ENCODE measurements at regions not wholly inside any gene's neighbourhood (a gene's known extent, or its start where the extent isn't known, plus 50 kb on each side); places are given as distances from the start of the nearest gene placed in this dataset.
"Not testable (repeated sequence)": the region's sequence is repeated elsewhere in the genome, so short reads cannot be mapped to it uniquely, and the experiment has no call there.

DNA sequence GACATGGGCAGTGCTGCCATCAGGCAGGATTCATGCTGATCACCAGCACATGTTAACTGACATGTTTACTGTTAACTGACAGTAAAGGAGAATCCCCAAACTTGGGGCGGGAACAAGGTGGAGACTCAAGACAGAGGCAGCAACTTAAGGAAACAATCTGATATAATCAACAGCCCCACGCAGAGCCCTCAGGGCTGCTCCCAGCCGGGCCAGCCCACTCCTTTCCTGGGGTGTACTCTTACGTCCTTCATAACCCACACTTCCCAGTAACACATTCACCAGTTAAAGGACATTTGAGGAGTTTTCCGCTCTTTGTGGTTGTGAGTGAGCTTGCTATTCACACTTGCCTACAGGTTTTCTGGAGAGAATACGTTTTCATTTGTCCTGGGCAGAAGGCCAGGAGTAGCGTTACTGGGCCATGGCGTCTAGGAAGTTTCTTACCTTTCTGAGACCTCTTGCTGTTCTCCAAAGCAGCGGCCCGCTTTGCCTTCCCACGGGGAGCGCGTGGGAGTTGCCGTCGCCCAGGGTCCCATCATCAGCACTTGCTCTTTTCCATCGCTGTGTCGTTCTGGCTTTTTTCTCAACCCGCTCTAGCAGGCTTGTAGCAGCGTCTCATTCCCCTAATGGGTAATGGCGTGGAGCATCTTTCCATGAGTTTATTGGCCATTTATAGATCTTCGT lies 56.4 kb downstream of the FOXF2 start:
- H3K36me3 ChIP-seq: no peaks in the 10 kb centered on the region
- TF ChIP-seq CTCF (IDR thresholded peaks at IDR 0.05; ENCODE audit: low read depth, low read length): no peak
- no peak for DNase-seq (ENCODE audit: low read depth in 1 of 2, low spot score in 1 of 2)

DNA sequence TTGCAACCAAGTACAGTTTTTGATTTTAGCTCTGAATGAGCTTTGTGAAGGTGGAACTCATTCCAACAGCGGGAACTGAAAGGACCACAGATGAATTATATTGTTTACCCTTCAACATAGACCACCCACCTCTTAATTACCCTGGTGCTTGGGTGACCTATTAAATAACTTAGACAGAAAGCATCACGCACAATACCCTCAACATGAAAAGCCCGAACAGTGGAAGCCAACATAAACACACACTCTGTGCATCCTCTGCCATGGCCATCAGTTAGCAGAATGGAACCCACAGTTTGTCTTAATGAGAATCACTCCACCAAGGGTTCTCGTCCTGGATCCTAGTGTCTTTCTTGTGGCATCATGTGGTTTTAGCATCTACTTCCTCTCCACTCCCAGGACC lies 60.5 kb downstream of the FOXF2 start:
- no peak for TF ChIP-seq CTCF (IDR thresholded peaks at IDR 0.05; ENCODE audit: low read depth, low read length)
- Histone ChIP-seq H3K4me3 (no peak overlapping the region), H3K4me1 (ENCODE audit: low read depth) (no peaks in the 10 kb centered on the region), H3K27me3 (no peaks in the 10 kb centered on the region), H3K27ac (no peak overlapping the region), H3K36me3 (no peaks in the 10 kb centered on the region), H3K9me3 (ENCODE audit: low read depth) (no peaks in the 10 kb centered on the region)
- no peak for DNase-seq (ENCODE audit: low read depth in 1 of 2, low spot score in 1 of 2)

More for the DNA sequence above, 56.4 kb downstream of the FOXF2 start:
- Histone ChIP-seq H3K9me3 (ENCODE audit: low read depth) (peaks cover 4% of the 10 kb centered on the region), H3K27ac (no peak overlapping the region), H3K4me3 (no peak overlapping the region), H3K27me3 (no peaks in the 10 kb centered on the region), H3K4me1 (ENCODE audit: low read depth) (no peaks in the 10 kb centered on the region)

DNA sequence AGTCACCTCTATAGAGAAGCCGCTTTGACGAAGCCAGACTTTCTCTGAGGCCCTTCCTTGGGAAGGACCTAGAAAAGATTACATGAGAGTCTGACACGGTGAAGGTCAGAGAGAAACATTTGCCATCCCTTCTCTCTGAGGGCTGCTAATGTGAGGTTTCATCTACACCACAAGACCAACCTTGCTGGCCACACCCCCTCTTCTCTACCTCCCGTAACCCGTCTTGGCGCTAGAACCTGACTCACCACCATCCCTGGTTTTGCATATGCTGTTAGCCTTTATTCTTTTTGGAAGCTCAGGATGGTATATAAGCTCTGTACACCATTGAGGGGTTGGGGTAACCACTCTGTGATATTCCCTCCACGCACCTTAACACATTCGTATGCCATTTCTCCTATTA lies 63.6 kb downstream of the FOXF2 start:
- H3K4me3 ChIP-seq: no peak overlapping the region
- H3K9me3 ChIP-seq (ENCODE audit: low read depth): no peaks in the 10 kb centered on the region
- TF ChIP-seq CTCF (IDR thresholded peaks at IDR 0.05; ENCODE audit: low read depth, low read length): no peak
- no peaks in the 10 kb centered on the region for H3K4me1 ChIP-seq (ENCODE audit: low read depth)
- H3K36me3 ChIP-seq: no peaks in the 10 kb centered on the region
- DNase-seq (ENCODE audit: low read depth in 1 of 2, low spot score in 1 of 2): no peak
- H3K27me3 ChIP-seq: no peaks in the 10 kb centered on the region
- H3K27ac ChIP-seq: no peak overlapping the region

- H3K27ac ChIP-seq; DNase-seq (ENCODE audit: low read depth in 1 of 2, low spot score in 1 of 2); H3K27me3 ChIP-seq; H3K4me1 ChIP-seq (ENCODE audit: low read depth); H3K4me3 ChIP-seq; H3K9me3 ChIP-seq (ENCODE audit: low read depth); H3K36me3 ChIP-seq: not testable (repeated sequence)
Measured at GRCh38 chr6:1456816-1457215, 67.4 kb downstream of the FOXF2 start.

DNA sequence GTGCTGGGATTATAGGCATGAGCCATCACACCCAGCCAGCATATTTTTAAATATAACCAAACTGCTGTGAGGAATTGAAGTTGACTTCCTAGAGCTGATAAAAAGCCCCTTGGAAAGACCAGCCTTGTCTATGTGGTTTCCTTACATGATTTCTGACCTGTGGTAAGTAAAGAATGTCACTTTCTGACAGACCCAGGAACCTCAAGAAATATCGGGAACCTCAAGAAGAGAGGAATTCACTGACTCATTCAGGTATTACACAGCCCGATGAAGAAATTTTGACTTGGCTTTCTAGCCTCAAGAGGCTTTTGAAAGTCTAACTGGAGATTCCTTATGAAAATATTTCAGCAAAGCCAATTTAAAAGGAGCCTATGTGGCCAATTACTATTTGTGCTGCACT lies 71.8 kb downstream of the FOXF2 start:
- H3K4me3 ChIP-seq: no peak overlapping the region
- no peaks in the 10 kb centered on the region for H3K9me3 ChIP-seq (ENCODE audit: low read depth)
- H3K27ac ChIP-seq: no peak overlapping the region
- H3K27me3 ChIP-seq: no peaks in the 10 kb centered on the region
- no peak for TF ChIP-seq CTCF (IDR thresholded peaks at IDR 0.05; ENCODE audit: low read depth, low read length)
- H3K4me1 ChIP-seq (ENCODE audit: low read depth): no peaks in the 10 kb centered on the region
- no peaks in the 10 kb centered on the region for H3K36me3 ChIP-seq
- DNase-seq (ENCODE audit: low read depth in 1 of 2, low spot score in 1 of 2): peak in 1 of 2 donors; percentile 86

DNA sequence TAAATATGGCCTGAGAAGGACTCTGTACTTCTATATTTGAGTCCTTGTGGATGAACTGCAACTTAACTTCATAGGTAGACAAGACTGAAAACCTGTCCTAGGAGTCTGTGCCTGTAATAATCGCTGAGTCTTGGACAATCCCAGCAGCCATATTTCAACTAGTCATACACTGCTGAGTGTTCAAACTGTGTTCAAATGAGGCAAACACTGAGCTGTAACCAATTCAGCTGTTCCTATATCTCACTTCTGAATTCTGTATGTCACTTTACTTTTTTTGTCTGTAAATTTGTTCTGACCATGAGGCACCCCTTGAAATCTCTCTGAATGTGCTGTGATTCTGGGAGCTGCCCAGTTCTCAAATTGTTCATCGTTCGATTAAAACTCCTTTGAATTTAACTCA lies 72.4 kb downstream of the FOXF2 start:
- H3K27ac ChIP-seq: no peak overlapping the region
- H3K4me3 ChIP-seq: no peak overlapping the region
- no peak for DNase-seq (ENCODE audit: low read depth in 1 of 2, low spot score in 1 of 2)
- no peaks in the 10 kb centered on the region for H3K36me3 ChIP-seq
- no peaks in the 10 kb centered on the region for H3K27me3 ChIP-seq
- no peaks in the 10 kb centered on the region for H3K4me1 ChIP-seq (ENCODE audit: low read depth)
- no peak for TF ChIP-seq CTCF (IDR thresholded peaks at IDR 0.05; ENCODE audit: low read depth, low read length)
- H3K9me3 ChIP-seq (ENCODE audit: low read depth): no peaks in the 10 kb centered on the region

All from cardiac muscle cell (in vitro differentiated cells and primary cell).